SU-DHL-6 (cell line): ENCODE measurements at regions not wholly inside any gene's neighbourhood (a gene's known extent, or its start where the extent isn't known, plus 50 kb on each side); places are given as distances from the start of the nearest gene placed in this dataset.

Experiments
- H2AFZ ChIP-seq: fragments of 200-600 bp; sonication (generic); 2 replicates; pipeline ENCODE4 v1.6.1; 2014; ENCODE audit warnings: low read depth, mild to moderate bottlenecking, moderate library complexity, mixed read lengths, antibody characterized with exemption, low read length; ENCODE audit not compliant: severe bottlenecking
- H3F3A ChIP-seq: fragments of 200-600 bp; shearing (Covaris generic); 2 replicates; pipeline ENCODE4 v1.6.0; 2016; ENCODE audit warnings: antibody characterized with exemption, mild to moderate bottlenecking; ENCODE audit not compliant: insufficient read depth
- H3K27ac ChIP-seq: fragments of 200-600 bp; sonication (generic); 2 replicates; pipeline ENCODE4 v1.5.1; 2016; ENCODE audit warnings: low read depth, mild to moderate bottlenecking, low read length, moderate library complexity, mixed read lengths
- H3K27me3 ChIP-seq: fragments of 200-600 bp; sonication (generic), shearing (Covaris generic); 2 replicates; pipeline ENCODE4 v1.6.0; 2014; ENCODE audit warnings: mild to moderate bottlenecking, low read length
- H3K36me3 ChIP-seq: fragments of 200-600 bp; sonication (generic); 2 replicates; pipeline ENCODE4 v1.6.1; 2014; ENCODE audit warnings: mild to moderate bottlenecking, low read length, mixed read lengths
- H3K4me2 ChIP-seq: fragments of 300-600, 200-600 bp; shearing (Covaris generic), sonication (generic); 2 replicates; pipeline ENCODE4 v1.6.0; 2014; ENCODE audit warnings: low read length, low read depth, mild to moderate bottlenecking; ENCODE audit not compliant: poor library complexity, severe bottlenecking
- H3K4me3 ChIP-seq: fragments of 200-600 bp; sonication (generic); 2 replicates; pipeline ENCODE4 v1.5.1; 2014; ENCODE audit warnings: antibody characterized with exemption, low read length, mild to moderate bottlenecking, mixed read lengths; ENCODE audit not compliant: insufficient read depth, poor library complexity, severe bottlenecking
- H3K79me2 ChIP-seq: fragments of 200-600 bp; sonication (generic); 2 replicates; pipeline ENCODE4 v1.6.1; 2014; ENCODE audit warnings: mild to moderate bottlenecking, low read length, moderate library complexity; ENCODE audit not compliant: insufficient read depth
- H3K9ac ChIP-seq: fragments of 200-600 bp; sonication (generic); 2 replicates; pipeline ENCODE4 v1.7.0; 2014; ENCODE audit warnings: mild to moderate bottlenecking, low read length
- H3K9me2 ChIP-seq: fragments of 200-600 bp; sonication (generic); replicated peaks from 2 replicates; pipeline ENCODE4 v1.6.1; 2014; ENCODE audit warnings: low read length; ENCODE audit not compliant: insufficient read depth
- H3K9me3 ChIP-seq: fragments of 200-600 bp; sonication (generic); 2 replicates; pipeline ENCODE4 v1.6.1; 2014; ENCODE audit warnings: low read length, mixed read lengths; ENCODE audit not compliant: insufficient read depth
- H4K20me1 ChIP-seq: fragments of 200-600 bp; sonication (generic); 2 replicates; pipeline ENCODE4 v1.6.1; 2014; ENCODE audit warnings: low read depth, mild to moderate bottlenecking, antibody characterized with exemption, low read length, moderate library complexity, mixed read lengths
- CTCF ChIP-seq: fragments of 200-600 bp; sonication (generic); IDR thresholded peaks from one replicate; pipeline ENCODE4 v1.5.1; 2017; ENCODE audit warnings: antibody characterized with exemption, mild to moderate bottlenecking, low read length, moderate library complexity; ENCODE audit not compliant: insufficient read depth, poor library complexity, severe bottlenecking
- EZH2phosphoT487 ChIP-seq: fragments of 200-600 bp; sonication (generic), shearing (Covaris generic); conservative IDR thresholded peaks from 2 replicates; pipeline ENCODE4 v1.6.1; 2018; ENCODE audit warnings: mild to moderate bottlenecking, antibody characterized with exemption, low read length, moderate library complexity, mixed read lengths

- Histone ChIP-seq H3K36me3 (no peaks in the 10 kb centered on the region), H3K27ac (no peak overlapping the region), H3K27me3 (no peaks in the 10 kb centered on the region), H2AFZ (no peak overlapping the region), H3F3A (no peaks in the 10 kb centered on the region), H3K79me2 (no peaks in the 10 kb centered on the region), H3K4me2 (peak overlapping the region; percentile 22), H3K9me3 (no peaks in the 10 kb centered on the region), H4K20me1 (no peaks in the 10 kb centered on the region), H3K9ac (no peak overlapping the region), H3K4me3 (no peak overlapping the region), H3K9me2 (no peaks in the 10 kb centered on the region)
- TF ChIP-seq EZH2phosphoT487 (no peak), CTCF (no peak)
These were observed 81.6 kb upstream of the TMTC2 start for GRCh38 chr12:82605115-82605514.

GRCh38 chr12:82608706-82609105, 78.0 kb upstream of the TMTC2 start:
- no peaks in the 10 kb centered on the region for H3K79me2 ChIP-seq
- H3K9me2 ChIP-seq: no peaks in the 10 kb centered on the region
- no peaks in the 10 kb centered on the region for H4K20me1 ChIP-seq
- H3K4me3 ChIP-seq: no peak overlapping the region
- no peak overlapping the region for H3K9ac ChIP-seq
- H3K36me3 ChIP-seq: no peaks in the 10 kb centered on the region
- TF ChIP-seq CTCF (no peak), EZH2phosphoT487 (no peak)
- no peak overlapping the region for H3K27ac ChIP-seq
- no peaks in the 10 kb centered on the region for H3F3A ChIP-seq
- H3K27me3 ChIP-seq: no peaks in the 10 kb centered on the region
- no peak overlapping the region for H2AFZ ChIP-seq
- no peaks in the 10 kb centered on the region for H3K9me3 ChIP-seq
- H3K4me2 ChIP-seq: no peak overlapping the region

- H3K9ac ChIP-seq: no peak overlapping the region
- no peaks in the 10 kb centered on the region for H3K9me2 ChIP-seq
- no peak overlapping the region for H2AFZ ChIP-seq
- H3F3A ChIP-seq: no peaks in the 10 kb centered on the region
- no peak overlapping the region for H3K4me3 ChIP-seq
- no peak for TF ChIP-seq EZH2phosphoT487
- TF ChIP-seq CTCF: no peak
- no peak overlapping the region for H3K27ac ChIP-seq
- H3K4me2 ChIP-seq: no peak overlapping the region
- H4K20me1 ChIP-seq: no peaks in the 10 kb centered on the region
- no peaks in the 10 kb centered on the region for H3K36me3 ChIP-seq
- H3K27me3 ChIP-seq: no peaks in the 10 kb centered on the region
- H3K9me3 ChIP-seq: no peaks in the 10 kb centered on the region
- no peaks in the 10 kb centered on the region for H3K79me2 ChIP-seq
These were observed 77.3 kb upstream of the TMTC2 start for GRCh38 chr12:82609234-82609914.
